Thyroid gland (tissue), 4 donors: ENCODE measurements at regions not wholly inside any gene's neighbourhood (a gene's known extent, or its start where the extent isn't known, plus 50 kb on each side); places are given as distances from the start of the nearest gene placed in this dataset.

Experiments
- DNase-seq, 2 donors: peaks; one replicate each; pipeline ENCODE4 v3.0.0-alpha.2; 2019
- H3K27ac ChIP-seq, 3 donors: fragments of 200-600 bp; sonication (generic); 1 replicate in 2 of 3; 2 replicates in 1 of 3; pipeline ENCODE4 v1.5.1; 2016 to 2019; ENCODE audit warnings: mild to moderate bottlenecking in 1 of 3, moderate library complexity in 1 of 3
- H3K27me3 ChIP-seq: fragments of 200-600 bp; sonication (generic); one replicate; pipeline ENCODE4 v1.5.1; 2019
- H3K36me3 ChIP-seq, 2 donors: fragments of 200-600 bp; sonication (generic); one replicate each; pipeline ENCODE4 v1.5.1; 2016 to 2019
- H3K4me1 ChIP-seq, 2 donors: fragments of 200-600 bp; sonication (generic); one replicate each; pipeline ENCODE4 v1.5.1; 2017 to 2019
- H3K4me3 ChIP-seq, 3 donors: fragments of 200-600 bp; sonication (generic); replicated peaks in 1 of 3; 1 replicate in 2 of 3; 2 replicates in 1 of 3; pipeline ENCODE4 v1.5.1; 2016; ENCODE audit warnings: mild to moderate bottlenecking in 1 of 3
- H3K9me3 ChIP-seq: fragments of 200-600 bp; sonication (generic); one replicate; pipeline ENCODE4 v1.5.1; 2017
- POLR2A ChIP-seq, 2 donors: fragments of 450-650 bp; IDR thresholded peaks; one replicate each; pipeline ENCODE4 v1.6.1; 2017; ENCODE audit warnings: antibody characterized with exemption in 2 of 2, mild to moderate bottlenecking in 2 of 2, moderate library complexity in 1 of 2
- WGBS, 2 donors: methylation state at CpG; one replicate each; pipeline ENCODE4 v1.1.5; 2017; 5-methylcytosine and 5-hydroxymethylcytosine counted together
- intact Hi-C: fragments of 100-400 bp; cut with DNase I; formaldehyde crosslinking; loops from one replicate; pipeline ENCODE4 v1.15.1; 2023
- TF ChIP-seq, protein P1 (sequence below), 6 experiments: fragments of 200-600 bp in 3 of 6; fragments of 450-650 bp in 3 of 6; sonication (generic) in 3 of 6; IDR thresholded peaks; one replicate each; pipeline ENCODE4 v1.5.1; 2016 to 2019; ENCODE audit warnings: antibody characterized with exemption in 6 of 6, mild to moderate bottlenecking in 2 of 6, inconsistent platforms in 1 of 6, moderate library complexity in 1 of 6

GRCh38 chr6:104434519-104434918 lies 425.2 kb downstream of the HACE1 start:
- Histone ChIP-seq H3K4me3 (no peak overlapping the region), H3K27me3 (no peaks in the 10 kb centered on the region), H3K36me3 (no peaks in the 10 kb centered on the region), H3K4me1 (no peaks in the 10 kb centered on the region), H3K27ac (no peak overlapping the region), H3K9me3 (no peaks in the 10 kb centered on the region)
- intact Hi-C loops = no loop called here
- 68 to 69% methylated on average over 2 of the region's 2 CpGs for WGBS, 2 donors
- DNase-seq = no peak
- TF ChIP-seq, protein P1, sequence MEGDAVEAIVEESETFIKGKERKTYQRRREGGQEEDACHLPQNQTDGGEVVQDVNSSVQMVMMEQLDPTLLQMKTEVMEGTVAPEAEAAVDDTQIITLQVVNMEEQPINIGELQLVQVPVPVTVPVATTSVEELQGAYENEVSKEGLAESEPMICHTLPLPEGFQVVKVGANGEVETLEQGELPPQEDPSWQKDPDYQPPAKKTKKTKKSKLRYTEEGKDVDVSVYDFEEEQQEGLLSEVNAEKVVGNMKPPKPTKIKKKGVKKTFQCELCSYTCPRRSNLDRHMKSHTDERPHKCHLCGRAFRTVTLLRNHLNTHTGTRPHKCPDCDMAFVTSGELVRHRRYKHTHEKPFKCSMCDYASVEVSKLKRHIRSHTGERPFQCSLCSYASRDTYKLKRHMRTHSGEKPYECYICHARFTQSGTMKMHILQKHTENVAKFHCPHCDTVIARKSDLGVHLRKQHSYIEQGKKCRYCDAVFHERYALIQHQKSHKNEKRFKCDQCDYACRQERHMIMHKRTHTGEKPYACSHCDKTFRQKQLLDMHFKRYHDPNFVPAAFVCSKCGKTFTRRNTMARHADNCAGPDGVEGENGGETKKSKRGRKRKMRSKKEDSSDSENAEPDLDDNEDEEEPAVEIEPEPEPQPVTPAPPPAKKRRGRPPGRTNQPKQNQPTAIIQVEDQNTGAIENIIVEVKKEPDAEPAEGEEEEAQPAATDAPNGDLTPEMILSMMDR (IDR thresholded peaks at IDR 0.05) = no peak
- TF ChIP-seq POLR2A (IDR thresholded peaks at IDR 0.05) = no peak

DNA sequence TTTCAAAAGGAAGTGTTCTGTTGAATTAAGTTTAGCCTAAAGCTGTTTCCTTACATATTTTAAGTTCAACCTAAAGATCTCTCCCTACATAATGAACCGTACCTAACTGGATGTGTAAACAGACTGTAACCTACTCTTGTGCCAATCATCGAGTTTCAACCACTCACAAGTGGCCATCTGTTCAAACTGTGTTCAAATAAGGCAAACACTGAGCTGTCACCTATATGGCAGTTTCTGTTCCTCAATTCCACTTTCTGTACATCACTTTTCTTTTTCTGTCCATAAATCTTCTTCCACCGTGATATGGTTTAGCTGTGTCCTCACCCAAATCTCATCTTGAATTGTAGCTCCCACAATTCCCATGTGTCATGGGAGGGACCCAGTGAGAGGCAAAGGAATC lies 428.6 kb downstream of the HACE1 start:
- Histone ChIP-seq H3K27ac (no peak overlapping the region), H3K27me3 (no peaks in the 10 kb centered on the region), H3K9me3 (no peaks in the 10 kb centered on the region), H3K4me1 (no peaks in the 10 kb centered on the region), H3K4me3 (no peak overlapping the region), H3K36me3 (no peaks in the 10 kb centered on the region)
- no peak for TF ChIP-seq POLR2A (IDR thresholded peaks at IDR 0.05)
- TF ChIP-seq, protein P1 (IDR thresholded peaks at IDR 0.05) = no peak
- intact Hi-C loops = no loop called here
- WGBS, 2 donors = 86% methylated on average over 3 of the region's 3 CpGs
- DNase-seq = no peak

GRCh38 chr6:104428184-104428583 lies 431.5 kb downstream of the HACE1 start:
- intact Hi-C loops = no loop called here
- no peaks in the 10 kb centered on the region for H3K9me3 ChIP-seq
- WGBS, 2 donors = 27 to 38% methylated on average over 1 of the region's 1 CpG
- H3K36me3 ChIP-seq = no peaks in the 10 kb centered on the region
- no peak for DNase-seq
- no peak overlapping the region for H3K27ac ChIP-seq
- no peaks in the 10 kb centered on the region for H3K4me1 ChIP-seq
- H3K27me3 ChIP-seq = no peaks in the 10 kb centered on the region
- H3K4me3 ChIP-seq = no peak overlapping the region
- TF ChIP-seq, protein P1 (IDR thresholded peaks at IDR 0.05) = no peak
- TF ChIP-seq POLR2A (IDR thresholded peaks at IDR 0.05) = no peak

DNA sequence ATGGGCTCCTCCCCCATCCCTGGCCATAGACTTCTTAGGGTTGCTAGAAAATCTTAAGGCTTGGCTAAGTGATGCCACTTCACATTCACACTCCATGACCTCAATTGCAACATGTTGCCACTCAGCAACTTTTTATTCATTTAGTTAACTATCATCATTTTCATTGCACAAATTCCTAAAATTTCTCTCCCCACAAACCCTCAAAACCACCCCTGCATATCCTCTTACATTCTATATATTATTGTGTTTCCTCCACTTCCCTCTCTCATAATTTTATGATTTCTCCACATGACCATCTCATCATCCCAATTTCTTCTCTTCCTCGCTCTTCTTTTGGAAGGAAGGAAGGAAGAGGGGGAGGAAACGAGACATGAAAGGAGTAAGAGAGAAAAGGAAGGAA lies 436.0 kb downstream of the HACE1 start:
- no peaks in the 10 kb centered on the region for H3K4me1 ChIP-seq
- H3K9me3 ChIP-seq = no peaks in the 10 kb centered on the region
- H3K36me3 ChIP-seq = no peaks in the 10 kb centered on the region
- no peak for DNase-seq
- H3K27me3 ChIP-seq = no peaks in the 10 kb centered on the region
- no peak overlapping the region for H3K27ac ChIP-seq
- intact Hi-C loops = no loop called here
- TF ChIP-seq, protein P1 (IDR thresholded peaks at IDR 0.05) = no peak
- TF ChIP-seq POLR2A (IDR thresholded peaks at IDR 0.05) = no peak
- no peak overlapping the region for H3K4me3 ChIP-seq
- WGBS, 2 donors = 73 to 81% methylated on average over 2 of the region's 2 CpGs

DNA sequence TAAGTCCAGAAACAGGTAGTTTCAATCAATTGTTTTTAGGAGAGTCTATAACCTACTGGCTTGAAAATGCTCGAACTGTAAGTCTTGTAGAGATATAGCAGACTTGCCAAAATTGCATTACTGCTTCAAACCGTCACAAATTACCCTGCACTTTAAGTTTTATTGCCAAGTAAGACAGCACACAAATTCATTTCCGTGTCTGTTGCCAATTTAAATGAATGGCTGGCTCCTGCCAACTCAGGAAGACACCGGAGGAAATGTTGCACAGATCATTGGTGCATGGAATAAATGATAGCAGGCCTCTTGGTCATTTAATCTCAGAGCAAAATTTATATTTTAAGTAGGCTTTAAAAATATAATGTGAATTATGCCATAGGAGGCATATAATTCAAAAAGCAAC lies 438.1 kb downstream of the HACE1 start:
- H3K4me3 ChIP-seq = no peak overlapping the region
- H3K36me3 ChIP-seq = no peaks in the 10 kb centered on the region

More for the DNA sequence above, 438.1 kb downstream of the HACE1 start:
- TF ChIP-seq, protein P1 (IDR thresholded peaks at IDR 0.05) = no peak
- TF ChIP-seq POLR2A (IDR thresholded peaks at IDR 0.05) = no peak
- no peaks in the 10 kb centered on the region for H3K27me3 ChIP-seq
- H3K4me1 ChIP-seq = no peaks in the 10 kb centered on the region
- no peaks in the 10 kb centered on the region for H3K9me3 ChIP-seq
- intact Hi-C loops = no loop called here
- H3K27ac ChIP-seq = no peak overlapping the region
- 55 to 70% methylated on average over 4 of the region's 4 CpGs for WGBS, 2 donors
- no peak for DNase-seq
